ENCODE measurements at regions not wholly inside any gene's neighbourhood (a gene's known extent, or its start where the extent isn't known, plus 50 kb on each side); places are given as distances from the start of the nearest gene placed in this dataset.

DNA sequence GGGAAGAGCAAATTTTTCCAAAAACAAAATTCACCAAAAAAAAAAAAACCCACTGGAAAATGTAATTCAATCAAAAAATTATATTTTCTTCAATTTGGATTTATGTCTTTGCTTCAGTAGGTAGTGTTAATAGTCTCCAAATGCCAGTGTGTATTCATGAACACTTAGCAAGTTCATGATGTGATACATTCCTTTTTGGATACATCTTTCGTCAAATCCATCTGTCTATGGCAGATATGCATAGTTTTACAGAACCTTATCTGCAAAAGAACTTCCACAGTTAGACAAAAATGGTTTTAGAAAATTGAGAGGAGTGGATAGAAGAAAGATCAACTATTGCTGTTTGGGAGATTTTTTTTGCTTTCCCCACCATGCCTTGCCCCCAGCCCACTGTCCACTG lies 214.6 kb downstream of the DEPDC1B start:
- TF ChIP-seq POLR2AphosphoS5 (IDR thresholded peaks at IDR 0.05) = no peak
- TF ChIP-seq, protein P1, sequence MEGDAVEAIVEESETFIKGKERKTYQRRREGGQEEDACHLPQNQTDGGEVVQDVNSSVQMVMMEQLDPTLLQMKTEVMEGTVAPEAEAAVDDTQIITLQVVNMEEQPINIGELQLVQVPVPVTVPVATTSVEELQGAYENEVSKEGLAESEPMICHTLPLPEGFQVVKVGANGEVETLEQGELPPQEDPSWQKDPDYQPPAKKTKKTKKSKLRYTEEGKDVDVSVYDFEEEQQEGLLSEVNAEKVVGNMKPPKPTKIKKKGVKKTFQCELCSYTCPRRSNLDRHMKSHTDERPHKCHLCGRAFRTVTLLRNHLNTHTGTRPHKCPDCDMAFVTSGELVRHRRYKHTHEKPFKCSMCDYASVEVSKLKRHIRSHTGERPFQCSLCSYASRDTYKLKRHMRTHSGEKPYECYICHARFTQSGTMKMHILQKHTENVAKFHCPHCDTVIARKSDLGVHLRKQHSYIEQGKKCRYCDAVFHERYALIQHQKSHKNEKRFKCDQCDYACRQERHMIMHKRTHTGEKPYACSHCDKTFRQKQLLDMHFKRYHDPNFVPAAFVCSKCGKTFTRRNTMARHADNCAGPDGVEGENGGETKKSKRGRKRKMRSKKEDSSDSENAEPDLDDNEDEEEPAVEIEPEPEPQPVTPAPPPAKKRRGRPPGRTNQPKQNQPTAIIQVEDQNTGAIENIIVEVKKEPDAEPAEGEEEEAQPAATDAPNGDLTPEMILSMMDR (IDR thresholded peaks at IDR 0.05) = no peak
- TF ChIP-seq POLR2A (IDR thresholded peaks at IDR 0.05; ENCODE audit: low read depth) = no peak
